GF-D8 (cell line): ENCODE measurements at regions not wholly inside any gene's neighbourhood (a gene's known extent, or its start where the extent isn't known, plus 50 kb on each side); places are given as distances from the start of the nearest gene placed in this dataset.
"Not testable (repeated sequence)": the region's sequence is repeated elsewhere in the genome, so short reads cannot be mapped to it uniquely, and the experiment has no call there.

ENCODE experiments used
- DNase-seq: peaks from one replicate; lab custom pipeline; 2025; lab: John Stamatoyannopoulos, UW

- not testable (repeated sequence) for DNase-seq
Observed at GRCh38 chrX:737021-737420, 106.4 kb downstream of the SHOX start.

GRCh38 chrX:734362-734761 is 103.8 kb downstream of the SHOX start:
- DNase-seq = no peak

GRCh38 chrX:733961-734360 is 103.4 kb downstream of the SHOX start:
- DNase-seq = no peak

- no peak for DNase-seq
Observed at GRCh38 chrX:729583-730409, 99.2 kb downstream of the SHOX start.

- not testable (repeated sequence) for DNase-seq
Observed at GRCh38 chrX:729101-729500, 98.5 kb downstream of the SHOX start.

GRCh38 chrX:728639-729038 is 98.0 kb downstream of the SHOX start:
- DNase-seq = not testable (repeated sequence)

GRCh38 chrX:727738-728621 is 97.4 kb downstream of the SHOX start:
- no peak for DNase-seq

- DNase-seq = no peak
Observed at GRCh38 chrX:725971-726370, 95.4 kb downstream of the SHOX start.

- DNase-seq = no peak
Observed at GRCh38 chrX:724256-724655, 93.7 kb downstream of the SHOX start.

- no peak for DNase-seq
Observed at GRCh38 chrX:723781-724180, 93.2 kb downstream of the SHOX start.

GRCh38 chrX:721354-721753 is 90.8 kb downstream of the SHOX start:
- no peak for DNase-seq

GRCh38 chrX:720825-721224 is 90.2 kb downstream of the SHOX start:
- no peak for DNase-seq

GRCh38 chrX:720250-720649 is 89.7 kb downstream of the SHOX start:
- DNase-seq = no peak

- DNase-seq = no peak
Observed at GRCh38 chrX:716136-716535, 85.5 kb downstream of the SHOX start.

GRCh38 chrX:714131-714530 is 83.5 kb downstream of the SHOX start:
- DNase-seq = no peak
